OCI-LY7 (cell line): ENCODE measurements at regions not wholly inside any gene's neighbourhood (a gene's known extent, or its start where the extent isn't known, plus 50 kb on each side); places are given as distances from the start of the nearest gene placed in this dataset.

Experiments used
- BruUV-seq: library from RNA; stranded (reverse); fragments of 400-500 nt; replicated peaks from 2 replicates; lab custom pipeline; 2021; lab: Mats Ljungman, UMichigan
- CTCF ChIA-PET: fragments of 300-600 bp; sonication (Branson Sonifier 250); formaldehyde crosslinking; loops from one replicate; lab custom pipeline; 2022; ENCODE audit warnings: antibody characterized with exemption; ENCODE audit not compliant: unreplicated experiment; lab: Charles Lee
- POLR2A ChIA-PET: fragments of 300-600 bp; sonication (Branson Sonifier 250); formaldehyde crosslinking; loops from one replicate; lab custom pipeline; 2022; ENCODE audit warnings: antibody characterized with exemption; lab: Charles Lee
- DNase-seq: peaks from one replicate; pipeline ENCODE4 v3.0.0-alpha.2; 2015; ENCODE audit warnings: low spot score
- H2AFZ ChIP-seq: fragments of 200-600 bp; sonication (generic), shearing (Covaris generic); 2 replicates; pipeline ENCODE4 v1.6.1; 2014; ENCODE audit warnings: mild to moderate bottlenecking, antibody characterized with exemption, low read length, moderate library complexity
- H3K27ac ChIP-seq: fragments of 200-600 bp; sonication (generic); 2 replicates; pipeline ENCODE4 v1.5.1; 2014; ENCODE audit warnings: mixed run types, low read depth, mild to moderate bottlenecking, moderate library complexity, low read length, inconsistent platforms; ENCODE audit not compliant: poor library complexity, severe bottlenecking
- H3K36me3 ChIP-seq: fragments of 200-600 bp; sonication (generic); 2 replicates; pipeline ENCODE4 v1.6.1; 2014; ENCODE audit warnings: mild to moderate bottlenecking, antibody characterized with exemption, low read length, moderate library complexity, mixed read lengths; ENCODE audit not compliant: insufficient read depth
- H3K4me1 ChIP-seq: fragments of 200-600 bp; sonication (generic); 2 replicates; pipeline ENCODE4 v1.5.1; 2014; ENCODE audit warnings: mild to moderate bottlenecking, low read length; ENCODE audit not compliant: insufficient read depth, poor library complexity, severe bottlenecking
- H3K4me2 ChIP-seq: fragments of 200-600 bp; sonication (generic); 2 replicates; pipeline ENCODE4 v1.6.1; 2014; ENCODE audit warnings: mild to moderate bottlenecking, low read length
- H3K4me3 ChIP-seq: fragments of 200-600 bp; sonication (generic); 2 replicates; pipeline ENCODE4 v1.5.1; 2014; ENCODE audit warnings: mild to moderate bottlenecking, low read depth, low read length; ENCODE audit not compliant: poor library complexity, severe bottlenecking
- H3K79me2 ChIP-seq: fragments of 200-600 bp; sonication (generic); 2 replicates; pipeline ENCODE4 v1.6.1; 2016; ENCODE audit warnings: low read depth, mild to moderate bottlenecking, low read length, moderate library complexity, mixed read lengths; ENCODE audit not compliant: insufficient read depth
- H3K9me2 ChIP-seq: fragments of 200-600 bp; sonication (generic); 2 replicates; pipeline ENCODE4 v1.6.1; 2016; ENCODE audit warnings: mild to moderate bottlenecking, low read length, mixed read lengths; ENCODE audit not compliant: insufficient read depth
- H3K9me3 ChIP-seq: fragments of 200-600 bp; sonication (generic); 2 replicates; pipeline ENCODE4 v1.6.1; 2014; ENCODE audit warnings: mild to moderate bottlenecking, mixed run types, low read length, mixed read lengths
- H4K20me1 ChIP-seq: fragments of 200-600 bp; sonication (generic); 2 replicates; pipeline ENCODE4 v1.6.1; 2014; ENCODE audit warnings: mild to moderate bottlenecking, antibody characterized with exemption, low read length, moderate library complexity, mixed read lengths; ENCODE audit not compliant: insufficient read depth
- EZH2phosphoT487 ChIP-seq: fragments of 200-600 bp; sonication (generic); IDR thresholded peaks from 2 replicates; pipeline ENCODE4 v1.6.1; 2018; ENCODE audit warnings: low read depth, borderline replicate concordance, mild to moderate bottlenecking, mixed run types, antibody characterized with exemption, low read length, moderate library complexity, mixed read lengths
- intact Hi-C: fragments of 100-400 bp; cut with micrococcal nuclease; formaldehyde crosslinking; loops from one replicate; pipeline ENCODE4 v1.10.0; 2022; ENCODE audit not compliant: unreplicated experiment
- TF ChIP-seq, protein P1 (sequence below): fragments of 200-600 bp; sonication (generic); conservative IDR thresholded peaks from 2 replicates; pipeline ENCODE4 v1.5.1; 2014; ENCODE audit warnings: mild to moderate bottlenecking, antibody characterized with exemption, low read length, moderate library complexity, mixed read lengths

DNA sequence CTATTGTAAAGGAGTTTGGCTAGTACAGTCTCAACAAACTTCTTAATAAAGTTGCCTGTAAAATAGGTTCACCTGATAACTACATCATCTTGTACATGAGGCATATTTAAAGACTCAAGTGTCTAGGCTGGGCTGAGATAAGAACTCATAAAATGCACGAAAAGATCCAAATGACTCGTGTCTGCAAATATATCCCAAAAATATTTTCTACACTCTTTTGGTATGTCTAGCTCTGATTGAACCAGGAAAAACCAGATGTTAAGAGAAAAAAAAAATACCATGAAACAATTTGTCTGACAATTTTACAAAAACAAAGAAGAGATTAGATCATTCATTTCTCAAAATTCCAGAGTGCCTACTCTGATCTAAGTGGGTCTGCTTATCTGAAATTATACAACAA is 166.9 kb upstream of the OSR1 start:
- POLR2A ChIA-PET, result interaction anchor here (0.6 to 1.3 kb wide), 4 partner anchors 10 to 1634 kb away, joined by 3 to 7 read pairs (median 3); no protein-coding TSS in a partner anchor
- DNase-seq, result no peak
- Histone ChIP-seq H3K27ac (no peak overlapping the region), H3K9me3 (no peaks in the 10 kb centered on the region), H3K4me2 (no peak overlapping the region), H3K4me3 (no peak overlapping the region), H3K79me2 (no peaks in the 10 kb centered on the region), H3K4me1 (no peaks in the 10 kb centered on the region), H3K36me3 (no peaks in the 10 kb centered on the region), H2AFZ (no peak overlapping the region), H3K9me2 (no peaks in the 10 kb centered on the region), H4K20me1 (no peaks in the 10 kb centered on the region)
- BruUV-seq, result no TSS peak
- intact Hi-C loops, result no loop called here
- CTCF ChIA-PET, result no interaction called here
- no peak for TF ChIP-seq EZH2phosphoT487
- TF ChIP-seq, protein P1, sequence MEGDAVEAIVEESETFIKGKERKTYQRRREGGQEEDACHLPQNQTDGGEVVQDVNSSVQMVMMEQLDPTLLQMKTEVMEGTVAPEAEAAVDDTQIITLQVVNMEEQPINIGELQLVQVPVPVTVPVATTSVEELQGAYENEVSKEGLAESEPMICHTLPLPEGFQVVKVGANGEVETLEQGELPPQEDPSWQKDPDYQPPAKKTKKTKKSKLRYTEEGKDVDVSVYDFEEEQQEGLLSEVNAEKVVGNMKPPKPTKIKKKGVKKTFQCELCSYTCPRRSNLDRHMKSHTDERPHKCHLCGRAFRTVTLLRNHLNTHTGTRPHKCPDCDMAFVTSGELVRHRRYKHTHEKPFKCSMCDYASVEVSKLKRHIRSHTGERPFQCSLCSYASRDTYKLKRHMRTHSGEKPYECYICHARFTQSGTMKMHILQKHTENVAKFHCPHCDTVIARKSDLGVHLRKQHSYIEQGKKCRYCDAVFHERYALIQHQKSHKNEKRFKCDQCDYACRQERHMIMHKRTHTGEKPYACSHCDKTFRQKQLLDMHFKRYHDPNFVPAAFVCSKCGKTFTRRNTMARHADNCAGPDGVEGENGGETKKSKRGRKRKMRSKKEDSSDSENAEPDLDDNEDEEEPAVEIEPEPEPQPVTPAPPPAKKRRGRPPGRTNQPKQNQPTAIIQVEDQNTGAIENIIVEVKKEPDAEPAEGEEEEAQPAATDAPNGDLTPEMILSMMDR, result no peak

DNA sequence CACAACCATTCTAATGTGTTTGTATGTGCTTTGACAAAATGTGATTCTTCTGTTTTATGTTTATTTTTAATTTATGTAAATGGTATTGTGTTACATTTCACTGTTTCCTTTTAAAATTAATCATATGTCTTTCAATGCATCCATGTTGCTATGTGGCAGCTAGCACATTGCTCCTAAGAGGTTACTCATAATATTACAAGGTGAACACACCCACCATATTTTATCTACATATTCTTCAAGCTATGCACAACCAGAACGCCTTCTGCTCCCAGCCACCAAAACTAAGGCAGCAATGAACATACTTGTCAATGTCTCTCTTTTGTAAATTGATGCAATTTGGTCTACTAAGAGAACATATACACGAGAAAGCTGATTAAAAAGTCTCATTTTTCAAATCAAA is 160.6 kb upstream of the OSR1 start:
- Histone ChIP-seq H3K9me2 (no peaks in the 10 kb centered on the region), H4K20me1 (no peaks in the 10 kb centered on the region), H3K4me1 (no peaks in the 10 kb centered on the region), H3K4me2 (no peak overlapping the region), H3K36me3 (no peaks in the 10 kb centered on the region), H3K9me3 (no peaks in the 10 kb centered on the region), H3K4me3 (no peak overlapping the region), H3K79me2 (no peaks in the 10 kb centered on the region), H2AFZ (no peak overlapping the region), H3K27ac (no peak overlapping the region)
- CTCF ChIA-PET, result no interaction called here
- no TSS peak for BruUV-seq
- POLR2A ChIA-PET, result no interaction called here
- TF ChIP-seq, protein P1, result no peak
- TF ChIP-seq EZH2phosphoT487, result no peak
- no peak for DNase-seq
- intact Hi-C loops, result no loop called here

DNA sequence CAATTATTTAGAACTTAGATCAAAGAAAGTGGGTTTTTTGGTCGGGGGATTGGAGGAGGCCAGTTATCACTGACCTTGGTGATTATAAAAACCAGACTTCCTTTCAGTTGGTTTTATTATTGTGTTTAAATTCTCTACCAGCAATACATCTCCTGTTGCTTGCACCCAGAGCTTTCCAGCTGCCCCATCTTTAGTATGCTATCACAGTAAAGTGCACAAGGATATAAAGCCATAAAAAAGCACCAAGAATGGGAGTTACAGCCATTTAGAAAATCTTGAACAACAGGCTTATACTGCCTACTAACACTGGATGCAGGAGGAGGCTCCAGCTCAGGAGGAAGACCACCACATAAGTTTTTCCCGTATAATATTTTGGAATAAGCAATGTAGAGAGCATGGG is 148.7 kb upstream of the OSR1 start:
- intact Hi-C loops, result no loop called here
- Histone ChIP-seq H3K4me3 (no peak overlapping the region), H3K4me1 (no peaks in the 10 kb centered on the region), H4K20me1 (no peaks in the 10 kb centered on the region), H2AFZ (no peak overlapping the region), H3K9me3 (no peaks in the 10 kb centered on the region), H3K4me2 (no peak overlapping the region), H3K36me3 (no peaks in the 10 kb centered on the region), H3K9me2 (no peaks in the 10 kb centered on the region), H3K79me2 (no peaks in the 10 kb centered on the region), H3K27ac (no peak overlapping the region)
- DNase-seq, result no peak
- CTCF ChIA-PET, result no interaction called here
- POLR2A ChIA-PET, result no interaction called here
- no TSS peak for BruUV-seq
- TF ChIP-seq EZH2phosphoT487, result no peak
- TF ChIP-seq, protein P1, result no peak
